ENCODE measurements at regions not wholly inside any gene's neighbourhood (a gene's known extent, or its start where the extent isn't known, plus 50 kb on each side); places are given as distances from the start of the nearest gene placed in this dataset.

DNA sequence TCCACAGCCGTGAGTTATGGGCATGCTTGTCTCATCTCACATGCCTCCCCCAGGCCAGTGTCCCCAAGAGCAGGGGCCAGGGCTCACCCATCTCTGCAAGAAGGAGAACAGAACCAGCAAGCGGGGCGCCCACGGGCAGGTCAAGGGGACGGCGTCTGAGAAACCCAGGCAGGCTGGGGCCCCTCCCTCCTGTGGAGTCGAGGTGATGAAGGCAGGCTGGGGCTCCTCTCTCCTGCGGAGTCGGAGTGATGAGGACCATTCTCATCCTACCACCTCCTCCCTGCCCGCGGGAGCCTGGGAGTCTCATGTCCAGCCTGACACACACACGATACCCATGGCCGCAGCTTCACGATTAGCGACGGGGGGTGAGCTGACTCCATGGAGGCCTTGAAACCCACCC is 141.9 kb downstream of the CTTN start:
- Histone ChIP-seq H3K9ac (ENCODE audit: low read depth, low read length) (no peak overlapping the region), H3K36me3 (ENCODE audit: insufficient read depth, low read length) (no peaks in the 10 kb centered on the region), H3K27me3 (ENCODE audit: insufficient read depth, low read length) (no peaks in the 10 kb centered on the region), H3K4me3 (ENCODE audit: low read length) (no peak overlapping the region), H3K9me3 (ENCODE audit: insufficient read depth, low read depth, low read length) (no peaks in the 10 kb centered on the region), H3K4me1 (ENCODE audit: insufficient read depth, low read length) (peaks cover 9% of the 10 kb centered on the region), H3K27ac (ENCODE audit: low read depth, low read length) (no peak overlapping the region)
- WGBS: 89% methylated on average over 16 of the region's 16 CpGs

DNA sequence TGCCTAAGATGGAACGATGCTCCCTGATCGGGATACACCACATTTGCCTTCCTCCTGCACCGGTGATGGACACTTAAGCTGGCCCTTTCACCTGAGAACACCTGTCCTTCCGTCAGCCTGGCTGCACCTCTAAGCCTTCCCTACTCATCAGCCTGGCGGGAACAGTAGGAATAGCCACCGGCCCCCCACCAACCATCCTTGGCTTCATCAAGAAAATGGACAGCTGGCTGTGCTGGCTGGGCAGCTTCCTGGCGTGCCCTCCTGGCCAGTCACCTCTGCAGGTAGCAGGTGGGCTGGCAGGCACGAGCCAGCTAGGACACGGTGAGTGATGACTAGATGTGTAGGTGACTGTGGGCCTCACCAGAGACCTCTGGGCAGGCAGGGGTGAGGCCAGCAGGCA is 142.8 kb downstream of the CTTN start:
- Histone ChIP-seq H3K9me3 (ENCODE audit: insufficient read depth, low read depth, low read length) (no peaks in the 10 kb centered on the region), H3K4me1 (ENCODE audit: insufficient read depth, low read length) (peaks cover 13% of the 10 kb centered on the region), H3K4me3 (ENCODE audit: low read length) (no peak overlapping the region), H3K9ac (ENCODE audit: low read depth, low read length) (no peak overlapping the region), H3K27ac (ENCODE audit: low read depth, low read length) (no peak overlapping the region), H3K27me3 (ENCODE audit: insufficient read depth, low read length) (no peaks in the 10 kb centered on the region), H3K36me3 (ENCODE audit: insufficient read depth, low read length) (no peaks in the 10 kb centered on the region)
- 93% methylated on average over 9 of the region's 9 CpGs for WGBS

DNA sequence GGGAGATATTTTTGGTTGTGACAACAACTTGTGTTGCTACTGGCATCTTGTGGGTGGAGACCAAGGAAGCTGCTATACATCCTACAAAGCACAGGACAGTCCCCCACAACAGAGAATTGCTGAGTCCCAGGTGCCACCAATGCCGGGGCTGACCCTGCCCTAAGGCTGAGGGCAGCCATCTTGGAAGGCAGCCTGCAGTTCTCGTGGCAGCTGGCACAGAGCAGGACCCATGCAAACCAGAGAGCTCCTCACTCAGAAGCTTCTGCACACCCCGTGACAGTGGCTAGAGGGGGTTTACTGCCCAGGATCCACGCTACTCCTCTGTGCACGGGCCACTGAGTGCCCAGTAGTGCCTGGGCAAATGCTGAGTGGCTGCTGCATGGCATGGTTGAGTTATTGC is 143.4 kb downstream of the CTTN start:
- peaks cover 18% of the 10 kb centered on the region for H3K4me1 ChIP-seq (ENCODE audit: insufficient read depth, low read length)
- no peaks in the 10 kb centered on the region for H3K36me3 ChIP-seq (ENCODE audit: insufficient read depth, low read length)
- H3K27ac ChIP-seq (ENCODE audit: low read depth, low read length): no peak overlapping the region
- H3K27me3 ChIP-seq (ENCODE audit: insufficient read depth, low read length): no peaks in the 10 kb centered on the region
- no peaks in the 10 kb centered on the region for H3K9me3 ChIP-seq (ENCODE audit: insufficient read depth, low read depth, low read length)
- no peak overlapping the region for H3K9ac ChIP-seq (ENCODE audit: low read depth, low read length)
- 90% methylated on average over 5 of the region's 5 CpGs for WGBS
- no peak overlapping the region for H3K4me3 ChIP-seq (ENCODE audit: low read length)

DNA sequence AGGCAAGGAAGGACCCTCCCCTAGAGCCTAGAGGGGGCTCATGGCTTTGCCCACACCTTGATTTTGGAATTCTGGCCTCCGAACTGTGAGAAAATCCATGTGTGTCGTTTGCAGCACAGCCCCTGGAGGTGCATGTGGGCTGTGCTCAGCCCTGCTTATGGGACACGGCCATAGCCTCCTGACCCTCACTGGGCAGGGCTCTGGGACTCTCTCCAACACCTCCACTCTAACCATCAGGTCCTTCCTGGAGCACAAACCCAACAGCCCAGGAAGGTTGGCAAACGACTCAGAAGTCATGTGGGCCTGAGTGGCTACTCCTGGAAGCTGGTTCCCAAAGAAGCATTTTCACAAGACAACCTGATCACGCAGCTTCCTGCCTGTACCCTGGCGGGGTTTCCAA is 144.1 kb downstream of the CTTN start:
- peaks cover 20% of the 10 kb centered on the region for H3K4me1 ChIP-seq (ENCODE audit: insufficient read depth, low read length)
- H3K9me3 ChIP-seq (ENCODE audit: insufficient read depth, low read depth, low read length): no peaks in the 10 kb centered on the region
- no peak overlapping the region for H3K27ac ChIP-seq (ENCODE audit: low read depth, low read length)
- WGBS: 91% methylated on average over 6 of the region's 6 CpGs
- H3K27me3 ChIP-seq (ENCODE audit: insufficient read depth, low read length): no peaks in the 10 kb centered on the region
- H3K36me3 ChIP-seq (ENCODE audit: insufficient read depth, low read length): no peaks in the 10 kb centered on the region
- H3K4me3 ChIP-seq (ENCODE audit: low read length): no peak overlapping the region
- no peak overlapping the region for H3K9ac ChIP-seq (ENCODE audit: low read depth, low read length)

DNA sequence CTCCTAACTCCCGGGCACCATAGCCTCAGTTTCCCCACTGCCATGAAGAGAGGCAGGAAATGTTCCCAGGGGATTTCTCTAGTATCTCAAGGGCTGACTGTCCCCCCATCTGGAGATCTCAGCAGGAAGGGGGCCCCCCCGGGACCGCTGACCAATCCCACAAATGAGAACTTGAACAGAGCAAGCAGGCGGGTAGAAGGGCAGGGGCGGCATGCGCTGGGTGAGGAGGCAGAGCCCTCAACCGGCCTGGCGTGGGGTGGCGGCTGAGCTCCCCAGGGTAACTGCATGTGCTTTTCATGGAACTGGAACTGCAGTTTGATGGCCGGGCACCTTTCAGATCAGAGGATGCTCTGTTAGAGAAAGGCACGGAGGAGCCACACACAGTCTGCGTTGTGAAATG is 144.5 kb downstream of the CTTN start:
- H3K27me3 ChIP-seq (ENCODE audit: insufficient read depth, low read length): no peaks in the 10 kb centered on the region
- peaks cover 24% of the 10 kb centered on the region for H3K4me1 ChIP-seq (ENCODE audit: insufficient read depth, low read length)
- H3K27ac ChIP-seq (ENCODE audit: low read depth, low read length): no peak overlapping the region
- WGBS: 95% methylated on average over 12 of the region's 12 CpGs
- no peak overlapping the region for H3K9ac ChIP-seq (ENCODE audit: low read depth, low read length)
- H3K9me3 ChIP-seq (ENCODE audit: insufficient read depth, low read depth, low read length): no peaks in the 10 kb centered on the region
- H3K4me3 ChIP-seq (ENCODE audit: low read length): no peak overlapping the region
- H3K36me3 ChIP-seq (ENCODE audit: insufficient read depth, low read length): no peaks in the 10 kb centered on the region

DNA sequence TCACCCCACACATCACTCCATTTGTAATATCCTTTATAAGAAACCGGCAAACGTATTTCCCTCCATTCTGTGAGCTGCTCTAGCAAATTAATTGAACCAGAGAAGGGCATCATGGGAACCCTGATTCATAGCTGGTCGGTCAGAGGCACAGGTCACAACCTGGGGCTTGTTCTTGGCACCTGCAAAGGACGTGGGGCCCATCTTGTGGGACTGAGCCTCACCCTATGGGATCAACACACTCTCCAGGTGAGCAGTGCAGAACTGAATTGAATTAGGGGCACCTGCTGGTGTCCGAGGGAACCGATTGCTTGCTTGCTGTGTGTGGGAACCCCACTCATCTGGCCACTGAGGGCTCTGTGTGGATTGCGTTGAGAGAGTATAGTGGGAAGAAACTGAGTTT is 145.3 kb downstream of the CTTN start:
- no peaks in the 10 kb centered on the region for H3K9me3 ChIP-seq (ENCODE audit: insufficient read depth, low read depth, low read length)
- WGBS: 89% methylated on average over 7 of the region's 7 CpGs
- no peak overlapping the region for H3K27ac ChIP-seq (ENCODE audit: low read depth, low read length)
- no peaks in the 10 kb centered on the region for H3K36me3 ChIP-seq (ENCODE audit: insufficient read depth, low read length)
- H3K4me3 ChIP-seq (ENCODE audit: low read length): no peak overlapping the region
- H3K27me3 ChIP-seq (ENCODE audit: insufficient read depth, low read length): no peaks in the 10 kb centered on the region
- peaks cover 24% of the 10 kb centered on the region for H3K4me1 ChIP-seq (ENCODE audit: insufficient read depth, low read length)
- no peak overlapping the region for H3K9ac ChIP-seq (ENCODE audit: low read depth, low read length)

DNA sequence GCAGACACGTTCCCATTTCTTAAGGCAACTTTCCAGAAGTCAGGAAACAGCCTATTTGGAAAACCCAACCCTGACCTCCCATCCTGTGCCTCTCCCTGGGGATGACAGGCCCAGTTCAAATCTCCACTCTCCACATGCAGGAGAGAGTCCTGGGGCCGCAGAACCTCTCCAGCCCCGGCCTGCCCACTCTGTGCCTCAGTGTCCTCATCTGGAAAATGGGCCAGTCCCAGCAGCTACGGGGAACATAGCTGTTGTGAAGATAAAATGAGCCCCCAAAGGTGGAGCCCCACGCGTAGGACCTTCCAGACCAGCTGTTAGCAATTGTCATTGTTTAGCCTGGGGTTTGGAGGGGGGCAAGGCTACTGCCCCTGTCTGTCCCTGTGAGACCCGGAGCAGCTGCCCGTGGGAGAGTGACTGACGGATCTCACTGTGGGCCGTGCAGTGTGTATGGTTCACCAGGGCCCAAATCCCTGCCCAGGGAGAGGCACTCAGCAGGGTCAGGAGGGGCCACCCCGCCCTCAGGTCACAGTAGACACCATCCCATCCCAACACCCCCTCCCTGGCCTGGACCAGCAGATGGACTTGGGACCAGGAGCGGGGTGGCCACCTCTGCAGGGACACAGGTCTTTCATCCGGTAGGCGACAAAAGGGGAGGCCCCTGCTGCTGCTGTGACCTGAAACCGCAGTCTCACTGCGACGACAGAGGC is 145.9 kb downstream of the CTTN start:
- peaks cover 24% of the 10 kb centered on the region for H3K4me1 ChIP-seq (ENCODE audit: insufficient read depth, low read length)
- H3K9me3 ChIP-seq (ENCODE audit: insufficient read depth, low read depth, low read length): no peaks in the 10 kb centered on the region
- no peaks in the 10 kb centered on the region for H3K36me3 ChIP-seq (ENCODE audit: insufficient read depth, low read length)
- H3K4me3 ChIP-seq (ENCODE audit: low read length): no peak overlapping the region
- WGBS: 93% methylated on average over 17 of the region's 17 CpGs
- H3K9ac ChIP-seq (ENCODE audit: low read depth, low read length): peak overlapping the region; percentile 56; the same call in 1 of the 2 replicates
- H3K27me3 ChIP-seq (ENCODE audit: insufficient read depth, low read length): no peaks in the 10 kb centered on the region
- H3K27ac ChIP-seq (ENCODE audit: low read depth, low read length): peak overlapping the region; percentile 43; the same call in 1 of the 2 replicates

DNA sequence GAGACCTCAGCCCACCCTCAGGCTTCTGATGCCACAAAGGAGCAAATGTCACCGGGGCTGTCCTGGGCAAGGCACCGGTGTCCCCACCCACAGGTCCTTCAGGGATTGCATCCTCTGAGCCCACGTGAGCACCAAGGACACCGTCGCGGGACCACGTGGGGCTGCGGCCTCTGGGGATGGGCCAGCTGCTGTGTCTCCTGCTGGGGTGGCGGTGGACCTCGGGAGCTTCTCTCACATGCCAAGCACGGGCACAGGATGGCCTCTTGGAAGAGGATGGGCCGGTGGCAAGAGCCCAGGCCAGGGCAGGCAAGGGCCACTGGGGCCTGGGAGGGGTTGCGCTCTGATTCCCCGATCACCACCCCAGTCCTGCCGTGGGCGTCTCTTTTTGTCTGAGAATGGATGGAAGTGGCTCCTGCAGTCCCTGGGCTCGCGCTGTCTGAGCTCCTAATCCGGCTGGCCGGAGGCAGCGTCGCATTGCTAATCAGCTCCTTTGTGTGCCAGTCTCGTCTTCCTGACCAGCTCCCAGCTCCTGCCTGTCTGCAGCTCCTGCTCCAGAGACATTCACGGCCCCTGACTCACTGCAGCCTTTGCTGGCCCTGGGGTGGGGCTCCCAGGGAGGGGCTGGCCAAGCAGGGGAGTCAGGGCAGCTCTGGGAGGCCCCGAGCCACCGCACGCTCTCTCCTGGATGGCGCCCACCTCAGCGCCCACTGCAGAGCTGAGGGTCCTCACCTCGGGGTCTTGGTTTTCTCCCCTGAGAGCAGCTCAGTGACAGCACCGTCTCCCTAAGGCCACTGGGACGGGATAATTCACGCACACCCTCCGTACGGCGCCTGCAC is 146.7 kb downstream of the CTTN start:
- WGBS: 66% methylated on average over 36 of the region's 36 CpGs
- no peaks in the 10 kb centered on the region for H3K9me3 ChIP-seq (ENCODE audit: insufficient read depth, low read depth, low read length)

DNA sequence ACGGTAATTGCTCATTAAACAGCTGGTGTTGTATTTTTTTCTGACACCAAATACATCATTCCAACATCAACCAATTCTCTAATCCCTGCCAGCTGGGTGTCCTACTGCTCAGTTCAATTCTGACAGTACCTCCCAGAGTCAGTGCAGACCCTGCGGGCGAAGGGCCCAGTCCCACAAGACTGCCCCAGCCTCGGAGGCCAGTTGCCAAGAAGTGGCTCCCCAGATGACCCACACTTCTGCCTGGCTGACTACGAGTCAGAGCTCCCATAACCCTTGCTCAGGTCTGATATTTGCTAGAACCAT is 147.2 kb downstream of the CTTN start:
- WGBS: 89% methylated on average over 5 of the region's 5 CpGs
- no peaks in the 10 kb centered on the region for H3K9me3 ChIP-seq (ENCODE audit: insufficient read depth, low read depth, low read length)
- H3K27ac ChIP-seq (ENCODE audit: low read depth, low read length): 0 out of 2 replicates have a peak overlapping the region, but pooled peaks have one; percentile 43
- H3K9ac ChIP-seq (ENCODE audit: low read depth, low read length): no peak overlapping the region
- H3K4me3 ChIP-seq (ENCODE audit: low read length): no peak overlapping the region
- no peaks in the 10 kb centered on the region for H3K36me3 ChIP-seq (ENCODE audit: insufficient read depth, low read length)
- peaks cover 24% of the 10 kb centered on the region for H3K4me1 ChIP-seq (ENCODE audit: insufficient read depth, low read length)
- H3K27me3 ChIP-seq (ENCODE audit: insufficient read depth, low read length): no peaks in the 10 kb centered on the region

More for the DNA sequence above, 146.7 kb downstream of the CTTN start:
- H3K4me3 ChIP-seq (ENCODE audit: low read length): no peak overlapping the region
- H3K36me3 ChIP-seq (ENCODE audit: insufficient read depth, low read length): no peaks in the 10 kb centered on the region
- peak overlapping the region; percentile 56 for H3K9ac ChIP-seq (ENCODE audit: low read depth, low read length)
- H3K27me3 ChIP-seq (ENCODE audit: insufficient read depth, low read length): no peaks in the 10 kb centered on the region
- H3K4me1 ChIP-seq (ENCODE audit: insufficient read depth, low read length): peaks cover 24% of the 10 kb centered on the region
- peak overlapping the region; percentile 43; the same call in 1 of the 2 replicates for H3K27ac ChIP-seq (ENCODE audit: low read depth, low read length)

DNA sequence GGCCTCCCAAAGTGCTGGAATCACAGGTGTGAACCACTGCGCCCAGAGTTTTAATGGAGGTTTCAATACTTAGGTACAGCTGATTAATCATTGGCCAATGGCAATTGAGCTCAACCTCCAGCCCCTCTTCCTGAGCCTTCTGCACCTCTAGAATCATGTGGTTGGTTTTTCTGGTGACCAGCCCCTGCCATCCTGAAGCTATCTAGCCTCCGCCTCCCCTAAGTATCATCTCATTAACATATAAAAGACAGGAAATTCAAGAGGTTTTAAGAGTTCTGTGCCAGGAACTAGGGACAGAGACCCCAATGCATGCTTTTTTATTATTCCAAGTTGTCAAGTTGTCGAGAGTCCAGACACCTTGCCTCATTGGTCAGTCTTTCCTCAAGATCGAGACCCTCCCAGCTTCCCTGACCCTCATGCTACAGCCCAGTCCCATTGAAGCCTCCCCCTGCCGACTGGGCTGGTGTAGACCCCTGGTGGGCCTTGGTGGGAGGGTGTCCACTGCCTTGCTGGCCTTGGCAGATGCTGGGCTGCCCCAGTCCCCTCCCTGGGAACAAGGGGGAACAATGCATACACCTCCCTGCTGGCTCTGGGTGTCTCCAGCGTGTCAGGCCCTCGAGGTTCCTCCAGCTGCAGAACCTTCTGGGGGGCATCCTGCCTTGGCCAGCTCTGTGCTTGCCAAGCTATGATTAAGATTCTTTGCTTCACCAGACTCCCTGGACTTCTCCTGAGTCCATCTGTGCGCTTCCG is 148.0 kb downstream of the CTTN start:
- Histone ChIP-seq H3K36me3 (ENCODE audit: insufficient read depth, low read length) (no peaks in the 10 kb centered on the region), H3K4me1 (ENCODE audit: insufficient read depth, low read length) (peaks cover 25% of the 10 kb centered on the region), H3K9ac (ENCODE audit: low read depth, low read length) (no peak overlapping the region), H3K9me3 (ENCODE audit: insufficient read depth, low read depth, low read length) (no peaks in the 10 kb centered on the region), H3K27me3 (ENCODE audit: insufficient read depth, low read length) (no peaks in the 10 kb centered on the region), H3K4me3 (ENCODE audit: low read length) (no peak overlapping the region), H3K27ac (ENCODE audit: low read depth, low read length) (no peak overlapping the region)
- WGBS: 68% methylated on average over 9 of the region's 9 CpGs

DNA sequence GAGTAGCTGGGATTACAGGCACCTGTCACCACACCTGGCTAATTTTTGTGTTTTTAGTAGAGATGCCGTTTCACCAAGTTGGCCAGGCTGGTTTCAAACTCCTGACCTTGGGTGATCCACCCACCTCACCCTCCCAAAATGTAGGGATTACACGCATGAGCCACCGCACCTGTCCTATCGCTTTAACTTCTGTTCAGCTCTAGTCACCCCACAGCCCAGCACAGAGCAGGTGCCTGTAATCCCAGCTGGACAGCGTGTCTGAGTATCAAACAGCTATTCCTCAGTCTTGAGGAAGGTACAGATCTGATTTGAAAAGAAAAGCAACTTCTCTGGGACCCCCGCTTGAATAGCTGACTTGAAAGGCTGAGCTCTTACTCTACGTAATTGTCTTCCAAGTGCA is 149.1 kb downstream of the CTTN start:
- H3K4me3 ChIP-seq (ENCODE audit: low read length): no peak overlapping the region
- no peak overlapping the region for H3K27ac ChIP-seq (ENCODE audit: low read depth, low read length)
- WGBS: 87% methylated on average over 7 of the region's 7 CpGs
- H3K27me3 ChIP-seq (ENCODE audit: insufficient read depth, low read length): no peaks in the 10 kb centered on the region
- H3K36me3 ChIP-seq (ENCODE audit: insufficient read depth, low read length): no peaks in the 10 kb centered on the region
- peaks cover 27% of the 10 kb centered on the region for H3K4me1 ChIP-seq (ENCODE audit: insufficient read depth, low read length)
- no peaks in the 10 kb centered on the region for H3K9me3 ChIP-seq (ENCODE audit: insufficient read depth, low read depth, low read length)
- H3K9ac ChIP-seq (ENCODE audit: low read depth, low read length): no peak overlapping the region
